CD14-positive monocyte (primary cell): ENCODE measurements at regions not wholly inside any gene's neighbourhood (a gene's known extent, or its start where the extent isn't known, plus 50 kb on each side); places are given as distances from the start of the nearest gene placed in this dataset.

ENCODE experiments used
- DNase-seq, 3 donors: peaks; one replicate each; pipeline ENCODE4 v3.0.0-alpha.2; 2011 to 2022
- H2AFZ ChIP-seq: 2 replicates; pipeline ENCODE4 v1.6.0; 2012; ENCODE audit warnings: mild to moderate bottlenecking, low read depth, low read length, inconsistent platforms; ENCODE audit not compliant: insufficient read depth, poor library complexity, severe bottlenecking
- H3K27ac ChIP-seq, 2 donors: 1 replicate in 1 of 2; 2 replicates in 1 of 2; pipeline ENCODE4 v1.5.1; 2012 to 2013; ENCODE audit warnings: low read length in 2 of 2, control low read depth in 1 of 2, inconsistent platforms in 1 of 2, low read depth in 1 of 2, mild to moderate bottlenecking in 1 of 2
- H3K27me3 ChIP-seq, 2 donors: one replicate each; pipeline versions ENCODE4 v1.6.0 to v1.6.1; 2011 to 2013; ENCODE audit warnings: low read length in 2 of 2; ENCODE audit not compliant: control insufficient read depth in 2 of 2, insufficient read depth in 2 of 2
- H3K36me3 ChIP-seq, 2 donors: replicated peaks in 1 of 2; 1 replicate in 1 of 2; 2 replicates in 1 of 2; pipeline versions ENCODE4 v1.5.1 to v1.6.1; 2012 to 2013; ENCODE audit warnings: low read length in 2 of 2, control low read depth in 1 of 2, inconsistent platforms in 1 of 2, mild to moderate bottlenecking in 1 of 2; ENCODE audit not compliant: insufficient read depth in 2 of 2, control insufficient read depth in 1 of 2
- H3K4me1 ChIP-seq, 2 donors: 1 replicate in 1 of 2; 2 replicates in 1 of 2; pipeline versions ENCODE4 v1.5.1 to v1.6.1; 2012 to 2013; ENCODE audit warnings: low read length in 2 of 2, control low read depth in 1 of 2, inconsistent platforms in 1 of 2, mild to moderate bottlenecking in 1 of 2, moderate library complexity in 1 of 2; ENCODE audit not compliant: insufficient read depth in 2 of 2, control insufficient read depth in 1 of 2
- H3K4me2 ChIP-seq: replicated peaks from 2 replicates; pipeline ENCODE3; 2012; ENCODE audit warnings: low read length, moderate library complexity, mild to moderate bottlenecking; ENCODE audit not compliant: poor library complexity, severe bottlenecking; ENCODE audit errors: extremely low read depth
- H3K4me3 ChIP-seq, 3 experiments: fragments of 200-600 bp in 1 of 3; sonication (generic) in 1 of 3; replicated peaks in 1 of 3; 1 replicate in 2 of 3; 2 replicates in 1 of 3; pipeline ENCODE4 v1.5.1; 2011 to 2013; ENCODE audit warnings: low read length in 3 of 3, mild to moderate bottlenecking in 3 of 3, control low read depth in 2 of 3, low read depth in 2 of 3, inconsistent platforms in 1 of 3, moderate library complexity in 1 of 3
- H3K79me2 ChIP-seq: 2 replicates; pipeline ENCODE4 v1.6.0; 2012; ENCODE audit warnings: mild to moderate bottlenecking, control low read depth, inconsistent platforms, low read length, moderate library complexity; ENCODE audit not compliant: insufficient read depth
- H3K9ac ChIP-seq: 2 replicates; pipeline ENCODE4 v1.6.0; 2017; ENCODE audit warnings: low read length, mild to moderate bottlenecking; ENCODE audit not compliant: insufficient read depth, poor library complexity, severe bottlenecking
- H3K9me3 ChIP-seq, 2 donors: replicated peaks in 1 of 2; 1 replicate in 1 of 2; 2 replicates in 1 of 2; pipeline versions ENCODE4 v1.5.1 to v1.6.1; 2012 to 2013; ENCODE audit warnings: low read length in 2 of 2, control low read depth in 1 of 2; ENCODE audit not compliant: control insufficient read depth in 1 of 2, insufficient read depth in 1 of 2
- H4K20me1 ChIP-seq: 2 replicates; pipeline ENCODE4 v1.6.0; 2012; ENCODE audit warnings: mild to moderate bottlenecking, low read length, control low read depth, moderate library complexity; ENCODE audit not compliant: insufficient read depth
- H3K27ac Mint-ChIP-seq, 7 donors: one replicate each; pipeline ENCODE4 v1.8.0; 2020; ENCODE audit warnings: mild to moderate bottlenecking in 7 of 7, mixed read lengths in 7 of 7, moderate library complexity in 6 of 7, inconsistent platforms in 2 of 7
- H3K27me3 Mint-ChIP-seq, 3 donors: one replicate each; pipeline ENCODE4 v1.8.0; 2021 to 2022; ENCODE audit warnings: low read depth in 3 of 3, mild to moderate bottlenecking in 3 of 3, mixed read lengths in 3 of 3, moderate library complexity in 3 of 3, inconsistent platforms in 1 of 3
- H3K36me3 Mint-ChIP-seq, 2 donors: one replicate each; pipeline ENCODE4 v1.8.0; 2020; ENCODE audit warnings: mixed read lengths in 2 of 2, inconsistent platforms in 1 of 2, mild to moderate bottlenecking in 1 of 2
- H3K4me1 Mint-ChIP-seq: one replicate; pipeline ENCODE4 v1.8.0; 2020; ENCODE audit warnings: mild to moderate bottlenecking, mixed read lengths
- H3K4me3 Mint-ChIP-seq, 2 donors: one replicate each; pipeline ENCODE4 v1.8.0; 2020; ENCODE audit warnings: mild to moderate bottlenecking in 2 of 2, mixed read lengths in 2 of 2, moderate library complexity in 1 of 2
- H3K9me3 Mint-ChIP-seq, 7 donors: one replicate each; pipeline ENCODE4 v1.8.0; 2020 to 2022; ENCODE audit warnings: mixed read lengths in 7 of 7, mild to moderate bottlenecking in 6 of 7, moderate library complexity in 6 of 7, inconsistent platforms in 2 of 7
- WGBS: methylation state at CpG from one replicate; pipeline ENCODE4 v1.1.5; 2013; ENCODE audit warnings: missing lambda C conversion rate; ENCODE audit not compliant: insufficient coverage; 5-methylcytosine and 5-hydroxymethylcytosine counted together
- intact Hi-C, 2 donors: fragments of 100-400 bp; cut with micrococcal nuclease; formaldehyde crosslinking; loops; one replicate each; pipeline versions ENCODE4 v1.15.0 to v1.15.1; 2023
- TF ChIP-seq, protein P1 (sequence below): fragments of 200-600 bp; IDR thresholded peaks from one replicate; pipeline ENCODE4 v1.8.0; 2022; ENCODE audit warnings: antibody characterized with exemption, mild to moderate bottlenecking

DNA sequence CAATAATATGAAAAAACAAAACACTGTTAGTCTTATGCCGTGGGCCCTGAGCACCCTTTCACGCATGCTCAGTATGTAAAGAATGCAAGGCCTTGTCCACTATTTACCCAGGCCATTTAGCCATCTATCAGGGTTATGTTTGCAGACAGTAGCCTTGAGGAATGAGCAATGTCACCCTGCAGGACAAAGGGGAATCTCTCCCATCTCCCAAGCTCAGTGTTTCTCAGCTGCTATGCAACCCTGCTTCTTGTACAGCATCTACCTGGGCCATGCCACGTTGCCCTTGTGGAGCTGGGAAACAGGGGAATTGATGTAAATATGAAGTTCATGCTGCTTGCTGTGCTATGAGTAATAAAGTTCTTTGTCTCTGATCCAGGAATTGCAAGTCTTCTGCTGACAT lies 51.5 kb upstream of the SLCO2A1 start:
- Histone ChIP-seq H3K27ac (no peak overlapping the region), H3K4me2 (no peak overlapping the region), H3K9me3 (peaks cover 0 to 3% of the 10 kb centered on the region in 2 donors), H3K4me3 (no peak overlapping the region), H3K27me3 (no peaks in the 10 kb centered on the region), H4K20me1 (no peaks in the 10 kb centered on the region), H3K4me1 (no peaks in the 10 kb centered on the region), H2AFZ (no peak overlapping the region), H3K36me3 (no peaks in the 10 kb centered on the region), H3K9ac (no peak overlapping the region), H3K79me2 (no peaks in the 10 kb centered on the region)
- Mint-ChIP-seq H3K4me1 (no peaks in the 10 kb centered on the region), H3K36me3 (no peaks in the 10 kb centered on the region), H3K4me3 (no peak overlapping the region), H3K27me3 (peaks cover 0 to 2% (median under 1%) of the 10 kb centered on the region in 3 donors), H3K27ac (no peak overlapping the region), H3K9me3 (peaks cover 0 to 12% (median 6%) of the 10 kb centered on the region in 7 donors)
- WGBS: 100% methylated on average over 2 of the region's 3 CpGs
- intact Hi-C loops: no loop called here
- TF ChIP-seq, protein P1, sequence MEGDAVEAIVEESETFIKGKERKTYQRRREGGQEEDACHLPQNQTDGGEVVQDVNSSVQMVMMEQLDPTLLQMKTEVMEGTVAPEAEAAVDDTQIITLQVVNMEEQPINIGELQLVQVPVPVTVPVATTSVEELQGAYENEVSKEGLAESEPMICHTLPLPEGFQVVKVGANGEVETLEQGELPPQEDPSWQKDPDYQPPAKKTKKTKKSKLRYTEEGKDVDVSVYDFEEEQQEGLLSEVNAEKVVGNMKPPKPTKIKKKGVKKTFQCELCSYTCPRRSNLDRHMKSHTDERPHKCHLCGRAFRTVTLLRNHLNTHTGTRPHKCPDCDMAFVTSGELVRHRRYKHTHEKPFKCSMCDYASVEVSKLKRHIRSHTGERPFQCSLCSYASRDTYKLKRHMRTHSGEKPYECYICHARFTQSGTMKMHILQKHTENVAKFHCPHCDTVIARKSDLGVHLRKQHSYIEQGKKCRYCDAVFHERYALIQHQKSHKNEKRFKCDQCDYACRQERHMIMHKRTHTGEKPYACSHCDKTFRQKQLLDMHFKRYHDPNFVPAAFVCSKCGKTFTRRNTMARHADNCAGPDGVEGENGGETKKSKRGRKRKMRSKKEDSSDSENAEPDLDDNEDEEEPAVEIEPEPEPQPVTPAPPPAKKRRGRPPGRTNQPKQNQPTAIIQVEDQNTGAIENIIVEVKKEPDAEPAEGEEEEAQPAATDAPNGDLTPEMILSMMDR: no peak
- no peak for DNase-seq

DNA sequence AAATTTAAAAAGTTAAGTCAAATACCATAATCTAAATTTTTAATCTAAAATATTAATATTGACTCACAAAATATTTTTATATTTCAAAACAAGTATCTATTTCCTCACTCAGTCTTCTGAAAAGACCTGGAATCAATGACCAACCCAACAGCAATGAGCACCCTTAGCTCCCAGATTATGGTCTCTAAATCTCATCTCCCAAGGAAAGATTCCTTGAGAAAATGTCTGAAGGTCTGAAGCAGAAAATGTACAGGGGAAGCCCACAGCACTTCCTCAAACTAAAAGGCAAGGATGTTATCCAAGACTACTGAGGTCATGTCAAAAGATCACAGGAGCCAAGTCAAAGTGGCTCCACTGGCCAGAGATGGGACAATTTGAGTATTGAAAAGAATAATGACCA lies 51.0 kb upstream of the SLCO2A1 start:
- Histone ChIP-seq H3K4me3 (no peak overlapping the region), H4K20me1 (no peaks in the 10 kb centered on the region), H3K79me2 (no peaks in the 10 kb centered on the region), H3K27me3 (no peaks in the 10 kb centered on the region), H3K27ac (no peak overlapping the region), H3K4me1 (no peaks in the 10 kb centered on the region), H3K9me3 (peaks cover 0 to 3% of the 10 kb centered on the region in 2 donors), H3K4me2 (no peak overlapping the region), H2AFZ (no peak overlapping the region), H3K9ac (no peak overlapping the region), H3K36me3 (no peaks in the 10 kb centered on the region)
- intact Hi-C loops: no loop called here
- H3K27ac Mint-ChIP-seq: no peak overlapping the region
- peaks cover 0 to 2% (median 0%) of the 10 kb centered on the region in 3 donors for H3K27me3 Mint-ChIP-seq
- DNase-seq: no peak
- H3K36me3 Mint-ChIP-seq: no peaks in the 10 kb centered on the region
- no peak overlapping the region for H3K4me3 Mint-ChIP-seq
- TF ChIP-seq, protein P1: no peak
- no peaks in the 10 kb centered on the region for H3K4me1 Mint-ChIP-seq
- peaks cover 0 to 12% (median 5%) of the 10 kb centered on the region in 7 donors for H3K9me3 Mint-ChIP-seq
